ENCODE measurements at regions not wholly inside any gene's neighbourhood (a gene's known extent, or its start where the extent isn't known, plus 50 kb on each side); places are given as distances from the start of the nearest gene placed in this dataset.
"Not testable (repeated sequence)": the region's sequence is repeated elsewhere in the genome, so short reads cannot be mapped to it uniquely, and the experiment has no call there.

- no peak for DNase-seq
Measured at GRCh38 chr14:95597784-95598211, 62.9 kb downstream of the GLRX5 start.

- DNase-seq: no peak
Measured at GRCh38 chr14:95601650-95602049, 66.8 kb downstream of the GLRX5 start.

GRCh38 chr14:95603415-95603814 lies 68.6 kb downstream of the GLRX5 start:
- no peak for DNase-seq

- DNase-seq: no peak
Measured at GRCh38 chr14:95606266-95606665, 71.4 kb downstream of the GLRX5 start.

- DNase-seq: no peak
Measured at GRCh38 chr14:95608637-95609235, 73.9 kb downstream of the GLRX5 start.

GRCh38 chr14:95609398-95609990 lies 74.6 kb downstream of the GLRX5 start:
- DNase-seq: peak; percentile 17

GRCh38 chr14:95611293-95611880 lies 74.8 kb upstream of the TCL1B start:
- DNase-seq: no peak

- no peak for DNase-seq
Measured at GRCh38 chr14:95614349-95614748, 71.9 kb upstream of the TCL1B start.

GRCh38 chr14:95616745-95617144 lies 69.5 kb upstream of the TCL1B start:
- DNase-seq: no peak

- no peak for DNase-seq
Measured at GRCh38 chr14:95619785-95620417, 66.3 kb upstream of the TCL1B start.

GRCh38 chr14:95620659-95621059 lies 65.6 kb upstream of the TCL1B start:
- no peak for DNase-seq

GRCh38 chr14:95623195-95623594 lies 63.0 kb upstream of the TCL1B start:
- DNase-seq: no peak

- DNase-seq: not testable (repeated sequence)
Measured at GRCh38 chr14:95625710-95626109, 60.5 kb upstream of the TCL1B start.

GRCh38 chr14:95635051-95635450 lies 51.2 kb upstream of the TCL1B start:
- no peak for DNase-seq
